ENCODE measurements at regions not wholly inside any gene's neighbourhood (a gene's known extent, or its start where the extent isn't known, plus 50 kb on each side); places are given as distances from the start of the nearest gene placed in this dataset.

GRCh38 chr6:1146500-1146899 lies 165.4 kb upstream of the FOXQ1 start:
- DNase-seq, result no peak

- no peak for DNase-seq
Observed at GRCh38 chr6:1145768-1146218, 166.1 kb upstream of the FOXQ1 start.

DNA sequence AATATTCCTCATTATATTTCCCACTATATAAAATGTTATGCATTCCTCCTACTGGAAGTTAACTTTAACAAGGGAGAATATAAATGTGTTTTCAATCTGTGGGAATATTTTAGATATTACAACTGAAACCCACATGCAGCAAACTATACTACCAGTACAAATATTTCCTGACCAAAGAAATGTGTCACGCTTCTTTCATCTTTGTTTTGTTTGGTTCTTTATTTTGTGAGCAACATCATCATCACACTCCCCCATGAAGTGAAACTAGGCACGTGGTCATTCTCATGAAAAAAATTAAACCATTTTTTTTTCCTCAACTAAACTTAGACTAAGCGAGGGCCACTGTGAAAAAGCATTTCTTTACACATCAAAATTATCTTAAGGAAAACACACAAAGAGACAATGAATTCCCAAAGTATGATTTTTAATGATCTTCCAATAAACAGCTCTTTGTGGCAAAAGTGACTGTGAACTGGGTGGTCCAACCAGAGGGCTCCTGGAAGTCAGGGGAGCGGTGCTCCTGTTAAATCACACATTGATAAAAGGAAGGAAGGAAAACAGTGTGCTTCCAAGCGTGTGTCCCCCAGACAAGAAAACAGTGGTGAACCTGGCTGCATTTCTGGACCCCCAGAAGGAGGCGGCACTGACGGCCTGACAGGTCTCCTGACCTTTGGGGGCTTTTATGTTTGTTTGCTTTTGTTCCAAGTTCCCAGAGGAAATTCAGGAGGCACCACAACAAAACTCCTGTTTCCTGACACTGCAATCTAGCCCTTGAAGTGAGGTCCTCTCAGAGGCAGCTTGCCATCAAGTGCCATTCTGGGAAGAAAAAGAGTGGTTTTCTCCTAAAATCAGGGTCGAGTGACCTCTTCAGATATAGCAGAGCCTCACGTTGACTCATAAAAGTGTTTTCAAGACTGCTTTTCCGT lies 166.8 kb upstream of the FOXQ1 start:
- DNase-seq, result no peak

- DNase-seq, result no peak
Observed at GRCh38 chr6:1143655-1144054, 168.2 kb upstream of the FOXQ1 start.

GRCh38 chr6:1139155-1139890 lies 172.6 kb upstream of the FOXQ1 start:
- no peak for DNase-seq

DNA sequence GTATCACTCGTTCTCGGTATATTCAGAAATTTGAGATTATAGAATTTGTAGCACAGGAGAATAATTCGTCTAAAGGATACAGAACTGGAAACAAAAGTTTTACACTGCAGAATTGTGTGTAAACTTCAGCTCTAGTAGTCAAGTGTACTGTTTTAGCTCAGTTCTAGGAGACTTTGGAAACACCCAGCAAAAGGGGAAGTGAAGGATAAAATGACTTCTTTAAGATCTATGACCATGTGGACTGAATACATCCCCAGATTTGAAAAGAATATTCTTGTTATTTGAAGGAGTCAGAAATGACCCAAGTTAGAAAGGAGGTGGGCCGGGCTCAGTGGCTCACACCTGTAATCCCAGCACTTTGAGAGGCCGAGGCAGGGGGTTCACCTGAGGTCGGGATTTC lies 174.0 kb upstream of the FOXQ1 start:
- no peak for DNase-seq

DNA sequence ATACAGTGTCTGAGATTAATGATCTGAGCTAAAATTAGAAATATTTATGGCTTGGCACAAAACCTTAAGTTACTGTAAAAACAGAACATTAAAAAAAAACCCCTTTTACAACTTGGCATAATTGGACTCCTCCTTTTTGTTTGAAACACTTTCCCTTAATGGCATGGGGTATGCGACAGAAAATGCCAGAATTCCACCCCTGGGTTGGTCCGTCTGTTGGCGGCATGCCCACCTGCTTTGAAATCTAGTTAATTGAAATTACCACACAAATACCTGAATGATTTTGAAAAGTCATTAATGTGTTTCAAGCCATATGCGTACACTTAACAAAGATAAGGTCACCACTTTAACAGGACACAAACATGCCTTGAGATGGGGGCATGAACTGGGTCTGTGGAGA lies 175.1 kb upstream of the FOXQ1 start:
- no peak for DNase-seq

GRCh38 chr6:1136415-1136774 lies 175.5 kb upstream of the FOXQ1 start:
- DNase-seq, result peak; percentile 37

GRCh38 chr6:1135726-1136414 lies 176.0 kb upstream of the FOXQ1 start:
- no peak for DNase-seq

- peak; percentile 79 for DNase-seq
Observed at GRCh38 chr6:1131285-1132079, 180.4 kb upstream of the FOXQ1 start.

GRCh38 chr6:1130709-1131108 lies 181.2 kb upstream of the FOXQ1 start:
- DNase-seq, result peak; percentile 58

- DNase-seq, result peak; percentile 80
Observed at GRCh38 chr6:1129131-1129530, 182.8 kb upstream of the FOXQ1 start.

DNA sequence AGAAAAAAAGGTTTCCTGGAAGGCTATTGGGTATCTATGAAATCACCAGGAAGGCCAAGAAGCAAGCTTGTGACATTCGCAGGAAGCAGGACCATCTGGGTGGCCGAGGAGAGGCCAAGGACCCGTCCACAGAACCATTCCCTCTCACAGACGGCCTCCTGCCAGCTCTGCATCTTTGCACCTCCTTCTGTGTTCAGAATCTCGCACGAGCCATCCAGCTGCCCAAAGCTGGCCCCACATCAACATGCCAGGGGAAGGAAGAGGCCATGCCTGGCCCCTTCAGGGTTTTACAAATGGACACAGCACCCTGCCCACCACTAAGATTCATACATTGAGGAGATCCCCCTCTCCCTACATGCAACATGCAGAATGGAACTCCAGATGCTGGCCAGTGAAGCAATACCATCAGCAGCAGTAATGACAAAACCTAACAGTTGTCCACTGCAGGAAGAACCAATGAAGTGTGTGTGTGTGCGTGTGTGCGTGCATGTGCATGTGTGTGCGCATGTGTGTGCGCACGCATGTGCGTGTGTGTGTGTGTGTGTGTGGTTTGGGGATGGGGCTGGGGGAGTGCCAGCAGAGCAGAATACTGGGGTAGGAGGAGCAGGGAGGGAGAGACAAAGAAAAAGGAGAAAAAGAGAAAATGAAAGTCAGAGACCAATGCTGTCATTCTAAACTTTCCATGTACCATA lies 184.2 kb upstream of the FOXQ1 start:
- no peak for DNase-seq

DNA sequence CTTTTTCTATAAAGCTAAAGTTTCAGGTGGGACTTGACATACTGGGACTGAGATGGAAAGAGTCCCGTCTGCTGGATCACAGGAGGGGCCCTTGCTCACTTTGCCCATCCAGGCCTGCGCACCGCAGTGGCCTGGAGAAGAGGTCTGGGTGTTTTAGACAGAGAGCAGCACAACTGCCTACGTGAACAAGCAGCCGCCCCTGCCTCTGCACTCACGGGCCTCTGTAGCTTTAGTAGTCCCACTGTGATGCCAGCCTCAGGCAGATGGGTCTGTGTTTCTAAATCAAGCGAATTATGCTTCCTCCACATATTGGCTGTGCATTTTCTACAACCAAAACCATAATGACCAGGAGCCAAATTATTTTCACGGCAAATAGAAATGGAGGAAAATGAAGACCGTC lies 184.8 kb upstream of the FOXQ1 start:
- no peak for DNase-seq

DNA sequence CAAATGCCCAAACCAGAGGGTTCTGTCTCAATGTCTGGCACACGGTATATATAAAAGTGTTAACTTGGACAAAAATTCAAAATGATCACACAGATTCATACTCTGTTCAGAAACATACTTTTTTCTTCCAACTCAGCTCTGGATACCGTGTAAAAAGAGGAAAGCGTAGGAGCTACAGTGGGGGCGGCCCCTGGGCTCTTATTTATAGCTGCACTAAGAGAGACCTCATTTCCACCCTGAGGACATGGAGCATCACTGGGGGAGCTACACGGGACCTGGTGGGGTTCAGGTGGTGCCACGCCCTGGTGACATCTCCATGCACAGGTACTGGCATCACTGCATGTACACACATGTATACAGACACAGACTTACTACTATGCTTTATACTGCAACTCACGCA lies 185.9 kb upstream of the FOXQ1 start:
- DNase-seq, result no peak

- no peak for DNase-seq
Observed at GRCh38 chr6:1125297-1125696, 186.6 kb upstream of the FOXQ1 start.

GRCh38 chr6:1124885-1125284 lies 187.0 kb upstream of the FOXQ1 start:
- DNase-seq, result no peak

GRCh38 chr6:1123386-1124375 lies 188.2 kb upstream of the FOXQ1 start:
- no peak for DNase-seq

GRCh38 chr6:1122083-1122482 lies 189.8 kb upstream of the FOXQ1 start:
- DNase-seq, result no peak

DNA sequence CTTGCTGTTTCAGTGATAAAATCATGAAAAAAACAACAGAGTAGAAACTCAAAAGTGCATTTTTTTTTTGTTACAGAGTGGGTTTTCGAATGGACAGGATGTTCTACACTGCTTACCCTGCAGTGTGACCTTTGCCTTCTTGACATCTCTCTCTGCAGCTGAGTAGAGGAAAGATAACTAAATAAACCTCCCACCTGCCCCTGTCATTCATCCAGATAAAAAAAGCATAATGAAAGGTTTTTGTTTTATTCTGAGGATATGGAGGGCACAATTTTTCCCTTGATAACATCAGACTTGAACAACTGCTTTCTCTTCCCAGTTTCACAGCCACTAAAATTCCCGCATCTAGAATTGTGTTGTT lies 193.6 kb upstream of the FOXQ1 start:
- DNase-seq, result peak; percentile 51

All from tongue (tissue), 1 donor.